ENCODE measurements at regions not wholly inside any gene's neighbourhood (a gene's known extent, or its start where the extent isn't known, plus 50 kb on each side); places are given as distances from the start of the nearest gene placed in this dataset.
"Not testable (repeated sequence)": the region's sequence is repeated elsewhere in the genome, so short reads cannot be mapped to it uniquely, and the experiment has no call there.

DNA sequence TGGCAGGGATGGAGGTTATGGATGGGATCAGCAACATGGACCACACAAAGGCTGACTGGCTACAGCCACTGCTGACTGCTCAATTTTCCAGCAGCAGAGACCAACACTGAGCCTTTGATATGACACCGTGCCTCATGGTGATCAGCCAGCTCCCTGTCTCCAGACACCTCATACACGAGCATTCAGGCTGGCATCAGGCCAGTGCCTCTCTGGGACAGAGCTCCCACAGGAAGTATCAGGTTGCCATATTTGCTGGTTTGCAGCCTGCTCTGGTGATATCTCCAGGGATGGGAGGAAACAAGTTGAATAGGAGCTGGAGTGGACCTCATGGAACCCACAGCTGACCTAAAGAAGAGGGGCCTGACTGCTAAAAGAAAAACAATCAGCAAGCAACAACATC, 471.2 kb upstream of the ATXN7L3B start:
- in situ Hi-C loops (cut with HindIII; ENCODE audit: low sequenced_read_pairs): no loop called here

DNA sequence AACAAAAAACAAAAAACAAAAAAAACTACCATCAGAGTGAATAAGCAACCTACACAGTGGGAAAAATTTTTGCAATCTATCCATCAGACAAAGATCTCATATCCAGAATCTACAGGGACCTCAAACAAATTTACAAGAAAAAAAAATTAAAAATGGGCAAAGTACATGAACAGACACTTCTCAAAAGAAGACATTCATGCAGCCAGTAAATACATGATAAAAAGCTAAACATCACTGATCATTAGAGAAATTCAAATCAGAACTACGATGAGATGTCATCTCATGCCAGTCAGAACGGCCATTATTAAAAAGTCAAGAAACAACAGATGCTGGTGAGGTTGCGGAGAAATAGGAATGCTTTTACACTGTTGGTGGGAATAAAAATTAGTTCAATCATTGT, 466.5 kb upstream of the ATXN7L3B start:
- in situ Hi-C loops (cut with HindIII; ENCODE audit: low sequenced_read_pairs): no loop called here

DNA sequence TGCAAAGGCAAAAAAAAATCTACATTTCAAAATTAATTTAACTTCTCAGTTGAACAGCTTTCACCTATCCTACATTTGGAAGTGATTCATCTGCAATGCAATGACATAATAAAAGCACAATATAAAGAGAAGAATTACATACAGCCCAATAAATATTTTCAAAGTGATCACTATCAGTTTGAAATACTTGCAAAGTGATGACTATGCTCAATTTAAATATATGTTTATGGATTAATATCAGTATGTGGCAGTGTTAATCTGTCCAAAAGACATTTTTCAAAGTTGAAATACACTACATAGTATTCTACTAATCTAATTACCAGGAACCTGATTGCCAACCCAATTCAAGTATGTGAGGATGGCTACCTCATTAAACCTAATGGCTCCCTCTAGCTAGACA, 460.7 kb upstream of the ATXN7L3B start:
- in situ Hi-C loops (cut with HindIII; ENCODE audit: low sequenced_read_pairs): no loop called here

DNA sequence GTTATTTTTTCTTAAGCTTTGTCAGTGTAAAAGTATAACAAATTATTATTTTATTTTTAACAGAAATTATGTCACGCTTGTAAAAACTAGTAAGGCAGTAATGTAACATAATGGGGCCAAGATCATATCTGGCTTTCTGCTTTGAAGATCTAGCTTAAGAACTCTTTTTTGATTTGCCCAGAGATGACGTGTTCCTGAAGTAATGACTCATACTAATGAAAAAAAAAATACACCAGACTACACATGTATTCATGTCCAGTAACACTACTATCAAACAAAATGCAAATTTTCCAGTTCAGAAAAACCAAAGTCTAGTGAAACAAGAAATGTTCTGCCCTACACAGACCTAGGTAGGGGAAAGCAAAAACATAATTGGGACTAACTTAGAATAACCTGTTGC, 432.2 kb upstream of the ATXN7L3B start:
- in situ Hi-C loops (cut with HindIII; ENCODE audit: low sequenced_read_pairs): no loop called here

DNA sequence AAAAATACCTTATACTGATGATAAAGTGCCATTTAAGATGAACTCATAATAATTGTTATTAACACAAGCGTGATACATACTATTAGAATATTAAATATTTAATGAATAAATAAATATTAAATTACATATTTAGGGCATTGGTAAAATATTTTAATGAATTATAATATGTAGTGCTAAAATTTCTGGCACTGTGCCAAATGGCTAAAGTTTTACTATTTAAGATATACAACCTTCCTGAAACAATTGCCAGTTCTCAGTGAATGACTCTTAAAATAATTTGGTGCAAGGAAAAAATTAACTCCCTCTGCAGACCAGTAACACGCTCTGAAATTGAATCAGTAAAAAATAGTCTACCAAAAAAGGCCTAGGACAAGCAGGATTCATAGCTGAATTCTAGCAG, 428.9 kb upstream of the ATXN7L3B start:
- in situ Hi-C loops (cut with HindIII; ENCODE audit: low sequenced_read_pairs): no loop called here

DNA sequence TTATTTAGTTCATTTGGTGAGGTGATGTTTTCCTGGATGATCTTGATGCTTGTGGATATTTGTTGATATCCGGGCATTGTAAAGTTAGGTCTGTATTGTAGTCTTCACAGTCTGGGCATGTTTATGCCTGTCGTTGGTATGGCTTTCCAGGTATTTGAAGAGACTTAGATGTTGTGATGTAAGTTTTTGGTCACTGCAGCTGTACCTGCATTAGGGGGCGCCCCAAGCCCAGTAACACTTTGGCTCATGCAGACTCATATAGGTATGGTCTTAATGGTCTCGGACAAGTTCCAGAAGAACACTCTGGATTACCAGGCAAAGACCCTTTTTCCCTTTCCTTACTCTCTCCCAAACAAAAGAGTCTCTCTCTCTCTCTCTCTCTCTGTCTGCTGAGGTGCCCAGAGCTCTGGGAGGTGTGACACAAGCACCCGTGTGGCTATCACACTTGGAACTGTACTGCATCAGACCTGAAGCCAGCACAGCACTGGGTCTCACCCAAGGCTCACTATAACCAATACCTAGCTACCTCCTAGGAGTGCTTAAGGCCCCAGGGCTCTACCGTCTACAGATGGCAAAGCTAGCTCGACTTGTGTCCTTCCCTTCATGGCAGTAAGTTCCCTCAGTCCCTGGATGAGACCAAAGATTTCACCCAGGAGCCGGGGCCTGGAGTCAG, 425.8 kb upstream of the ATXN7L3B start:
- in situ Hi-C loops (cut with HindIII; ENCODE audit: low sequenced_read_pairs): no loop called here

DNA sequence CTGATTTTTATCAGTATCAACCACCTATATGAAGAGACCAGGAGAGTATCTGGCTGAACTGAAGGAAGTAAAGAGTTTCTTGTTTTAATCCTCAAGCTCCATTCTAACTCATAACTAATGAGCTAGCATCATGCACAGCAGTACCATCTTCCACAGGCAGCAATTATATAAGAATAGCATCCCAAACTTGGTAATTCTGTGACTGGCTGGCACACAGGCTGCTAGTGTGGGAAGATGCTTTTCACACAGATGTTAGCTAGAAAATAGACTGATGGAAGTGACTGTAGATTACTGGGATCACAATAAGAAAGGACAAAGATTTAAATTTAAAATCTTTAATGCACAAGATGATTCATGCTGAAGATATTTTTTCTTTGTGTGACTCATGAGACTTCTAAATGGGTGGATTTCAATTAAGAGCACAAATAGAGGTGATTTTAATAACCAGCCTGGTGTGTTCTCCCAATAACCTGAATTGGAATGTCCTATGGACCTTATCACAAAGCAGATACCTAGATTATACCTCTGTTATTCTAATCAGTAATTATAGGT, 417.7 kb upstream of the ATXN7L3B start:
- in situ Hi-C loops (cut with HindIII; ENCODE audit: low sequenced_read_pairs): no loop called here

DNA sequence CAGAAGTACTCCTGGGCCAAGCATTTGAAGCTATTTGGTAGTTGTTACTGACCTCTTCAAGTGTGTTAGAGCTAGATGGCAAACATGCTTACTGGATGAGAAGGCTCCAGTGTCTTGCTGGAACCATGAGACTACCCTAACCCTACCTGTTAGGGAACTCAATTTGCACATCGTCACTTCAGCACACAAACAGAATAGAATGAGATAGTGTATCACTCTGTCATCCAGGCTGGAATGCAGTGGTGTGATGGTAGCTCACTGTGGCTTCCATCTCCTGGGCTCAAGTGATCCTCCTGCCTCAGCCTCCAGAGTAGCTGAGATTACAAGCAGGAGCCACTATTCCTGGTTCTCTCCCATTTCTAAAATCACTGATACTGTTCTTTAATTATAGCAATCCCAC, 417.0 kb upstream of the ATXN7L3B start:
- in situ Hi-C loops (cut with HindIII; ENCODE audit: low sequenced_read_pairs): no loop called here

DNA sequence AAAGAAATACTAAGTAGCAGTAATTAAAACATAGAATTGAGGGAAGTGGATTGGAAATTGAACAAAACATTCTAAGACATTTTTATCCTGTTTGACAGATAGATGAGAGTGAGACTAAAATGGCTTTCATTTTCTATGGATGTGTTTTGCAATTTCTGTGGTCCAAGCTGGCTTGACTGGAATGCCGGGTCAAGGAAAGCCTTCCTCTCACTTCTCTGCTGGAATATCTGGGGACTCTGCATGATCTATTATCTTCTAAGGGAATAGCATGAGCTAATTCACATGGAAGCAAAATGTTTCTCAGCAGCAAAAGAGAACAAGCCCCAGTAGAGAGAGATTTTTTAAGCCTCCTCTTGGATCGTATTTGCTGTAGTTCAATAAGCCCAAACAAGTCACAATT, 407.9 kb upstream of the ATXN7L3B start:
- in situ Hi-C loops (cut with HindIII; ENCODE audit: low sequenced_read_pairs): no loop called here

DNA sequence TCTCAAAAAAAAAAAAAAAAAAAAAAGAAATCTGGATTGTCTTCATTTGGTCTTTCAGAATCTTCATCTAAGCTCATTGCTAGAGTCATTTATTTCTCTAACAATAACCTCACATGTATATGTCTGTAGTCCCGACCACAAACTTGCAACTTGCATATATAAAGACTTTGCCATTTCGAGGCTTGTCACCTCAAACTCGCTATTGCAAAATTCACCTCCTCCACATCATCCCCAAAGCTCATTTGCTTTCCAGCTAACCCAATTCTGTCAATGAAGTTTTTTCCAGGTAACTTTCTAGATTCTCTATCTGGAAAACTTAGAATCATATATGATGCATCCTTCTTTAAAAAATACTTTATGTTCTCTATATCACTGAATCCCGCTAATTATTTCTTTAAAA, 393.2 kb upstream of the ATXN7L3B start:
- in situ Hi-C loops (cut with HindIII; ENCODE audit: low sequenced_read_pairs): no loop called here

DNA sequence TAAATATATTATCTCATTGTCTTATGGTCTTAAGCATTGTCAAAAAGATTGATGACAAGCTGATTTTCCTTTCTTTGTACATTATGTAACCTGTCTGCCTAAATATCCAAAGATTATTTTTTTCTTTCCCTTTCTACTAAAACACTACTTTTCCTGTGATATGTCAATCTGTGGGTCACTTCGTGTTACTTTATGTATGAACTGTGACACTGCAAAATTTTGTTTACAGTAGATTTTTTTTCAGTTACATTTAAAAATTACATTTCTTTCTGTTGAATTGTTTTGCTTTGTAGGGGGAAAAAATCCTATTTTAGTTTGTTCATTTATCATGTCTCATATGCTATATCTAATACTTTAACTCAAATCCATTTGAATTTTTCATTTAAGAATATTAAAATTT, 392.3 kb upstream of the ATXN7L3B start:
- in situ Hi-C loops (cut with HindIII; ENCODE audit: low sequenced_read_pairs): no loop called here

DNA sequence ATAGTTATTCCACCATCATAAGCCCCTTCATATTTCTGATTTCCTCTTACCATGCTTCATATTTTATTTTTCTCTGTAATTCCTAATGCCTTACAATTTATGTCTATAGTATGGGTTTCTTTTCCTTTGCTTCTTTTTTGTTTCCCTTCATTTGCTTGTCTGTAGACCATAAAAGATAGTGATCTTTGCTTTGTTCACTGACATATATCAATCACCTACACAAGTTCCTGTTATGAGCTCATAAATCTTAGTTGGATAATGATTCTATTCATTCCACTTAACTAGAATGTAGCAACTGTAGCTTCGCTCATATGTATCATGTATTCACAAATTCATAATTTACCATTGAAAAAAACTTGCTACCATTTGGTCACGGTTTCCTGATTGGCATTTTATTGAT, 388.8 kb upstream of the ATXN7L3B start:
- in situ Hi-C loops (cut with HindIII; ENCODE audit: low sequenced_read_pairs): no loop called here

DNA sequence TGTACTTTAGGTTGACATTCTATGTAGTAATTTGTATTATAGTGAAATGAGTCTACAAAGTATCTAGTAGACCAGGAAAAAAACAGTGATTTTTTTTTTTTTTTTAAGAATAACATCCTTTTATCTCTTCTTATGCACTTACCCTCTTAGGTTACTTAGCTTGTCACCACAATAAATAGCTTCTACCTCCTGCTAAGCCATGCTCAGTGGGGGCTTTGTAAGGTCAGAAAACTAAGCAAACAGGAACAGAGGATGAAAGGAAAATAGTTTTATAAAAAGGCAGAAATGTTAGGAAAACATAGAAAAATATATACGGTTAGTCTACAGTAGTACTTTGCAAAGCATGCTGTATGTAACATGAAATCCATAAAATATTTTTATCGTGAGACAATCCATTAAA, 385.3 kb upstream of the ATXN7L3B start:
- in situ Hi-C loops (cut with HindIII; ENCODE audit: low sequenced_read_pairs): no loop called here

DNA sequence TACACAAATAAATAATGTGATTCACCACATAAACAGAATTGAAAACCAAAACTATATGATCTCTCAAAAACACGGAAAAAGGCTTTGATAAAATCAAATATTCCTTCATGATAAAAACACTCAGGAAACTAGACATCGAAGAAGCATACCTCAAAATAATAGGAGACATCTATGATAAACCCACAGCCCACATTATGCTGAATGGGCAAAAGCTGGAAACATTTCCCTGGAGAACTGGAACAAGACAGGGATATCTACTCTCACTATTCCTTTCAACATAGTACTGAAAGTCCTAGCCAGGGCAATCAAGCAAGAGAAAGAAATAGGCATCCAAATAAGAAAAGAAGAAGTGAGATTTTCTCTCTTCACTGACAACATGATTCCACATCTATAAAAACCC, 371.5 kb upstream of the ATXN7L3B start:
- in situ Hi-C loops (cut with HindIII; ENCODE audit: low sequenced_read_pairs): no loop called here

DNA sequence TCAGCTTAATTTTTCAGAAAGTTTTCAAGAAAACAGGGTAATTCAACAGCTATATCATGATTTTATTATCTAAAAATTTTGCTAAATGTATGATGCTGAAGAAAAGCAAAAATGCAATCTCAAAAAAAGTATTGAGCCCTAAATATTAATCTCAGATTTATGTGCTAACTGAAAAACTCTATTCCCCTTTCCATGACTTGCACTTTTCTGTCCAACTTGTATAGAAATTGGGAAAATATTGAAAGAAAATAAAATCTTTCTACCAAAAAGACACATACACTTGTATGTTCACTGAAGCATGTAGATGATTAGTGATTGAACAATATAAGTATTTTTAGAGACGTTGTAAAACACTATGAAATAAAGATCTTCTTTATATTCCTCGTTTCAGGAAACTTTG, 368.0 kb upstream of the ATXN7L3B start:
- in situ Hi-C loops (cut with HindIII; ENCODE audit: low sequenced_read_pairs): no loop called here

DNA sequence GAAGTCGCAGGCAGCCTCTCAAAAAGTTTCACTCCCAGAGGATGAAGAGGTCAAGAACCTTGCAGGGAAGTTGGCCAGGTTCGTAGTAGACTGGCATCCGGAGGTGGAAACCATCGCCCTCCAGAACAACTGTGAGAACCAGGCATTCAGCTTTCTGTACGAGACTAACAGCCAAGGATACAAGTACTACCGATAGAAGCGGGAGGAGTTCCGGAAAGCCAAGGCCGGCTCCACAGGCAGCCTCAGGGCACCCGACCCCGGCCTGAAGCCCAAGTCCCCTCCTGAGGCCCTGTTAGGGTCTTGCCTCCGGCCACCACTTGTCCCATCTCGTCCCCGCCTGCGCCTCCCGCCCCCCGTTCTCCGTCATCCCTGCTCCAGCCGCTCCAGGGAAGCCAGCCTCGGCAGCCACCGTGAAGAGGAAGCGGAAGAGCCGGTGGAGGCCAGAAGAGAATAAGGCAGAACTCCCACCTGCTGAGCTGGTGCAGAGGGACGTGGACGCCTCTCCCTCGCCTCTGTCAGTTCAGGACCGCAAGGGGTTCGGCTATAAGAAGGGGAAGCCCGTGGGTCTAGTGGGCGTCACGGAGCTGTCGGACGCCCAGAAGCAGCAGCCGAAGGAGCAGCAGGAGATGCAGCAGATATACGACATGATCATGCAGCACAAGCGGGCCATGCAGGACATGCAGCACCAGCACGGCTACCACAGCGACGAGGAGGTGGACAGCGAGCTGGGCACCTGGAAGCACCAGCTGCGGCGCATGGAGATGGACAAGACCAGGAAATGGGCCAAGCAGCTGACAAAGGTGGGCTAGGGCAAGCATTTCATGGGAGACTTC, 366.8 kb upstream of the ATXN7L3B start:
- in situ Hi-C loops (cut with HindIII; ENCODE audit: low sequenced_read_pairs): no loop called here

DNA sequence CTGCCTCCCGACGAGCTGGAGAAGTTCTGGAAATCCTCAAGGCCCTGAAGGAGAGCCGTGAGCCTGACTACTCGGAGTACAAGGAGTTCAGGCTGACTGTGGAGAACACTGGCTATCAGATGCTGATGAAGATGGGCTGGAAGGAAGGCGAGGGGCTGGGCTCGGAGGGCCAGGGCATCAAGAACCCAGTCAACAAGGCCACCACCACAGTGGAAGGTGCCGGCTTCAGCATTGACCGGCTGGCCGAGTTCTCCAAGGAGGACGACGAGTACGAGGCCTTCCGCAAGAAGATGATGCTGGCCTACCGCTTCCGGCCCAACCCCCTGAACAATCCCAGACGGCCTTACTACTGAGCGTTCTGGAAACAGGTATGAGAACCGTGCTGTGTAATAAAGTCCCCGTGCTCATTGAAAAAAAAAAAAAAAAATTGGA, 366.1 kb upstream of the ATXN7L3B start:
- in situ Hi-C loops (cut with HindIII; ENCODE audit: low sequenced_read_pairs): no loop called here

DNA sequence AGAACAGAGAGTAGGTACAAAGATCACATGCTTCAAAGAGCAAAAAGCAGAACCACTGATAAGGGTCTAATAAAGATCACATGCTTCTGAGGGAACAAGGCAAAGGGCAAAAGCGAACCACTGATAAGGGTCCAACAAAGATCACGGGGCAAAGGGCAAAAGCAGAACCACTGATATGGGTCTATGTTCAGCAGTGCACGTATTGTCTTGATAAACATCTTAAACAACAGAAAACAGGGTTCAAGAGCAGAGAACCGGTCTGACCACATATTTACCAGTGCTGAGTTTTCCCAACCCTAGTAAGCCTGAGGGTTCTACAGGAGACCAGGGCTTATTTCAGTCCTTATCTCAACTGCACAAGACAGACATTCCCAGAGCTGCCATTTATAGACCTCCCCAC, 362.7 kb upstream of the ATXN7L3B start:
- in situ Hi-C loops (cut with HindIII; ENCODE audit: low sequenced_read_pairs): not testable (repeated sequence)

DNA sequence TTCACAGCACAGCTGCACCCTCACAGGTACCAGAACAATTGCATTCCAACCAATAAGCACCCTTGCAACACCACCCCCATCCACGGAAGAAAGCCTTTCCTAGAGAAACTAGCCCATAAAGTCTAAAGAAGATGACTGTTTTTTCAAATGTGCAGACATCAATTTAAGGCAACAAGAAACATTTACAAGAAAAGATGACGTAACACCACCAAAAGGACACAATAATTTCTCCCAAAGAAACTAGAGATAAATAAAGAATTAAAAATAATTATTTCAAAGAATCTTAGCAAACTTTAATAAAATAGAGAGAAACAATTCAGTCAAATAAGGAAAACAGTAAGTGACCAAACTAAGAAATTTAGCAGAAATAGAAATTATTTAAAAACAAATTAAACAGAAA, 352.3 kb upstream of the ATXN7L3B start:
- in situ Hi-C loops (cut with HindIII; ENCODE audit: low sequenced_read_pairs): no loop called here

DNA sequence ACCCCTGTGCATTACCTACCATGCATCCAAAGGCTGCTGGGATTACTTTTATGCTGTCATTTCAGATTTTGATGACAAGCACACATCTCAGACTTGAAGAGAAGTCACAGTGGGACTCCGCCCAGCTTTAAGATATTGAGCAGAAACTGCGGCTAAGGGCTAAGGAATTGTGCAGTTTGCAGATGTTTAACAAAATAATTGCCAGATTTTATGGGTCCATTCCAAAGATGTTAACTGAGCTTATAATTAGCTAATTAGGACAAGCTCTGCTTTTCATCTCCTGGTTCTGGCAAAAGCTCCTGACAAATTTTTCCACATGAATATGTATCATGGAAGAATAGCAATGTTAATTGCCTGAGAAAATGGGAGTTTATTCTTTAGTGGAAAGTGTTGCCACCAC, 344.4 kb upstream of the ATXN7L3B start:
- in situ Hi-C loops (cut with HindIII; ENCODE audit: low sequenced_read_pairs): no loop called here

DNA sequence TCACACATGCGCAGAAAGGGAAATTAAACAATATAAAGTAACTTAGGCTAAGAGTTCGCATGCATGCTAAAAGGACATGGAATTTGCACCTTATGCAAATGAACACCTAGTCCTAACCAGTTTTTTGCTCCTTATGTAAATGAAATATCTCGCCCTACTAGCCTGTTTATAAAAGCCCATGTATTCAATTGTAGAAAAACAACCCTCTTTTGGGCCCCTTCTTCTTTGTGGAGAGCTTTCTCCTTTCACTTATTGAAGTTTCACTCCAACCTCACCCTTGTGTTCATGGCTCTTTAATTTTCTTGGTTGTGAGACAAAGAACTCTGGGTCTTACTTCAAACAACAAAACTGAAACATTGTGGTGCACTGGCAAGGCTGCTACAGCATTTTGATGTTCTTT, 333.4 kb upstream of the ATXN7L3B start:
- in situ Hi-C loops (cut with HindIII; ENCODE audit: low sequenced_read_pairs): no loop called here

DNA sequence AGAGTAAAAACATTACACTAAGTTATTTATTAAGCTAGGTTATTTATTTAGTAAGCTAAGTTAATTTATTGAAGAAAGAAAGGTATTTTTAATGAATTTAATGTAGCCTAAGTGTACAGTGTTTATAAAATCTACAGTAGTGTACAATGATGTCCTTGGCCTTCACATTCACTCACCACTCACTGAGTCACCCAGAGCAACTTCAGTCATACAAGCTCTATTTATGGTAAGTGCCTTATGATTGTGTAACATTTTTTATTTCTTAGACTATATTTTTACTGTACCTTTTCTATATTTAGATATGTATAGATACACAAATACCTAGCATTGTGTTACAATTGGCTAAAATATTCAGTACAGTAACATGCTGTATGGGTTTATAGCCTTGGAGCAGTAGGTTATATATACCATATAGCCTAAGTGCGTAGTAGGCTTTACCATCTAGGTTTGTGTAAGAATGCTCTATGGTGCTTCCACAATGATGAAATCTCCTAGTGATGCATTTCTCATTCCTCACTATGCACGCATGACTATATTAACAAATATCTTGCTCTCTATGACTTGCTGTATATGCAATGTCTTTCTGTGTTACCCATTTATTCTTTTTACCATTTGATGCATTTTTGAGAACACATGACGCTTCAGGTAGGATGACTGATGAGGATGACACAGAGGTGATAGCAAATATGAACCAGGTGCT, 309.6 kb upstream of the ATXN7L3B start:
- in situ Hi-C loops (cut with HindIII; ENCODE audit: low sequenced_read_pairs): no loop called here

All from DLD1 (cell line).